C4-2B (cell line): ENCODE measurements at regions not wholly inside any gene's neighbourhood (a gene's known extent, or its start where the extent isn't known, plus 50 kb on each side); places are given as distances from the start of the nearest gene placed in this dataset.

Experiments used
- ZFX ChIP-seq: fragments of 450-650 bp; IDR thresholded peaks from 2 replicates; pipeline ENCODE4 v1.6.1; 2017
- TF ChIP-seq, protein P1 (sequence below): fragments of 450-650 bp; conservative IDR thresholded peaks from 2 replicates; pipeline ENCODE4 v1.5.1; 2017; ENCODE audit warnings: mild to moderate bottlenecking

DNA sequence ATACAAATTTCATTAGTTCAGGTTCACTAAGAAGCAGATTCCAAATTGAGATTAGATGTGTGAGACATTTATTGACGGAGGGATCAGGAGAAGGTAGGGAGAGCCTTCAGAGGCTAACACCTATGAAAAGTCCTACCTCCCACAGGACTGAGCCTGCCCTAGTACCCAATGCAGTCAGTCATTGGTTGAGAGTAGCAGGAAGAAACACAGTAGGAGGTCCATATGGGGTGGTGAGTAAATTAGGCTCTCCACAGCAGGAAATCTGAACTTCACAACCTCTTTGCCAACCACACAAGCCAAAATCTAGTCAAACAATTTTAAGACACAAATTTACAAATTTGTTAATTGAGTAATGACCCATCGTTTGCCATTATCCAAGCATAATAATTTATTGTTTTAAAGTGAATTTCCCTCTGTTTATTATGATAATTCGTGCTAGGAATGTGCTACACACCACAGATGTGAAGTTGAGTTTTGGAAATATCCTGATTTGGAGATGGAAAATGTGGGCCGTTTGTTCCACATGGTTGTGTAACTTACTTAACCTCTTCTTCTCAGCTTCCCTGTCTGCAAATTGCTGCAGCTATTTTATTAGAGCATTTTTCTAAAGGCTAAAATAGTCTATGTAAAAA lies 542.1 kb downstream of the ETS1 start:
- TF ChIP-seq, protein P1, sequence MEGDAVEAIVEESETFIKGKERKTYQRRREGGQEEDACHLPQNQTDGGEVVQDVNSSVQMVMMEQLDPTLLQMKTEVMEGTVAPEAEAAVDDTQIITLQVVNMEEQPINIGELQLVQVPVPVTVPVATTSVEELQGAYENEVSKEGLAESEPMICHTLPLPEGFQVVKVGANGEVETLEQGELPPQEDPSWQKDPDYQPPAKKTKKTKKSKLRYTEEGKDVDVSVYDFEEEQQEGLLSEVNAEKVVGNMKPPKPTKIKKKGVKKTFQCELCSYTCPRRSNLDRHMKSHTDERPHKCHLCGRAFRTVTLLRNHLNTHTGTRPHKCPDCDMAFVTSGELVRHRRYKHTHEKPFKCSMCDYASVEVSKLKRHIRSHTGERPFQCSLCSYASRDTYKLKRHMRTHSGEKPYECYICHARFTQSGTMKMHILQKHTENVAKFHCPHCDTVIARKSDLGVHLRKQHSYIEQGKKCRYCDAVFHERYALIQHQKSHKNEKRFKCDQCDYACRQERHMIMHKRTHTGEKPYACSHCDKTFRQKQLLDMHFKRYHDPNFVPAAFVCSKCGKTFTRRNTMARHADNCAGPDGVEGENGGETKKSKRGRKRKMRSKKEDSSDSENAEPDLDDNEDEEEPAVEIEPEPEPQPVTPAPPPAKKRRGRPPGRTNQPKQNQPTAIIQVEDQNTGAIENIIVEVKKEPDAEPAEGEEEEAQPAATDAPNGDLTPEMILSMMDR = no peak
- no peak for TF ChIP-seq ZFX
